ENCODE measurements at regions not wholly inside any gene's neighbourhood (a gene's known extent, or its start where the extent isn't known, plus 50 kb on each side); places are given as distances from the start of the nearest gene placed in this dataset.

- no peak for TF ChIP-seq PRDM6 (tag by site-specific recombination; IDR thresholded peaks at IDR 0.05)
- no peak for TF ChIP-seq PRDM2 (tag by site-specific recombination; IDR thresholded peaks at IDR 0.05; ENCODE audit: borderline replicate concordance)
- no peak for TF ChIP-seq HOXA7 (CRISPR knock-in tag; IDR thresholded peaks at IDR 0.05; ENCODE audit: borderline replicate concordance)
- no peak for TF ChIP-seq ZNF18 (tag by site-specific recombination; IDR thresholded peaks at IDR 0.05)
These were observed 71.1 kb upstream of the SOX21 start (continued) for GRCh38 chr13:94783489-94783888.

GRCh38 chr13:94780421-94780820, 68.1 kb upstream of the SOX21 start:
- H3K4me3 ChIP-seq (ENCODE audit: low read depth, low read length), result no peak overlapping the region
- POLR2A ChIA-PET, result no interaction called here
- no peak for TF ChIP-seq PBX3 (CRISPR knock-in tag; IDR thresholded peaks at IDR 0.05)
- no peak for TF ChIP-seq ZNF747 (tag by site-specific recombination; IDR thresholded peaks at IDR 0.05)
- TF ChIP-seq ZNF707 (tag by site-specific recombination; IDR thresholded peaks at IDR 0.05), result no peak
- TF ChIP-seq ZNF596 (tag by site-specific recombination; IDR thresholded peaks at IDR 0.05), result no peak
- no peak for TF ChIP-seq ZNF23 (tag by site-specific recombination; IDR thresholded peaks at IDR 0.05; ENCODE audit: borderline replicate concordance)
- TF ChIP-seq ZNF416 (tag by site-specific recombination; IDR thresholded peaks at IDR 0.05), result no peak
- no peak for TF ChIP-seq ZNF837 (tag by site-specific recombination; IDR thresholded peaks at IDR 0.05)
- no peak for TF ChIP-seq ZNF518A (tag by site-specific recombination; conservative IDR thresholded peaks at IDR 0.05; ENCODE audit: low read depth)
- TF ChIP-seq ZBTB44 (tag by site-specific recombination; IDR thresholded peaks at IDR 0.05), result no peak
- no peak for TF ChIP-seq ZNF664 (tag by site-specific recombination; IDR thresholded peaks at IDR 0.05)
- TF ChIP-seq ZNF184 (tag by site-specific recombination; IDR thresholded peaks at IDR 0.05), result no peak
- TF ChIP-seq SALL2 (tag by site-specific recombination; IDR thresholded peaks at IDR 0.05; ENCODE audit: borderline replicate concordance), result no peak
- TF ChIP-seq TRIM28 (IDR thresholded peaks at IDR 0.05; ENCODE audit: borderline replicate concordance, low read length), result no peak
- no peak for TF ChIP-seq ZIC2 (tag by site-specific recombination; IDR thresholded peaks at IDR 0.05)
- no peak for TF ChIP-seq ZNF366 (tag by site-specific recombination; conservative IDR thresholded peaks at IDR 0.05)
- no peak for TF ChIP-seq HOXC10 (CRISPR knock-in tag; IDR thresholded peaks at IDR 0.05)
- H3K36me3 ChIP-seq (ENCODE audit: control insufficient read depth in 2 of 2, insufficient read depth in 1 of 2, low read length in 2 of 2), result no peaks in the 10 kb centered on the region
- no peaks in the 10 kb centered on the region for H3K9me3 ChIP-seq (ENCODE audit: control insufficient read depth, insufficient read depth, low read depth, low read length)
- no peaks in the 10 kb centered on the region for H3K4me1 ChIP-seq (ENCODE audit: control insufficient read depth, insufficient read depth, low read length)
- H3K27ac ChIP-seq (ENCODE audit: extremely low read depth, low read depth, low read length), result no peak overlapping the region
- CTCF ChIA-PET, result interaction anchor here (0.6 kb wide), 1 partner anchor 98 kb away, joined by 4 read pairs; no protein-coding TSS in a partner anchor

Data from HEK293 (cell line).